ENCODE measurements at regions not wholly inside any gene's neighbourhood (a gene's known extent, or its start where the extent isn't known, plus 50 kb on each side); places are given as distances from the start of the nearest gene placed in this dataset.

GRCh38 chr6:163971841-163972838, 557.6 kb downstream of the QKI start:
- no peak overlapping the region for H3K27ac Mint-ChIP-seq
- H3K9me3 Mint-ChIP-seq: no peaks in the 10 kb centered on the region
- ChIA-PET CTCF (no interaction called here), POLR2A (no interaction called here)
- no peak for DNase-seq
- no peaks in the 10 kb centered on the region for H3K4me1 ChIP-seq (ENCODE audit: insufficient read depth, low read length)
- H3K36me3 ChIP-seq (ENCODE audit: insufficient read depth, low read length): no peaks in the 10 kb centered on the region
- no peaks in the 10 kb centered on the region for H3K9me3 ChIP-seq (ENCODE audit: low read length)
- H3K4me1 Mint-ChIP-seq: no peaks in the 10 kb centered on the region
- H3K4me3 Mint-ChIP-seq: no peak overlapping the region
- no peaks in the 10 kb centered on the region for H3K27me3 ChIP-seq (ENCODE audit: insufficient read depth, low read length, poor library complexity, severe bottlenecking)
- no peak overlapping the region for H3K4me3 ChIP-seq (ENCODE audit: low read length)
- H3K27ac ChIP-seq (ENCODE audit: low read depth, low read length): no peak overlapping the region
- H3K36me3 Mint-ChIP-seq: no peaks in the 10 kb centered on the region
- peaks cover 0 to 3% of the 10 kb centered on the region in 2 donors for H3K27me3 Mint-ChIP-seq

GRCh38 chr6:163970846-163971564, 556.5 kb downstream of the QKI start:
- Histone ChIP-seq H3K4me1 (ENCODE audit: insufficient read depth, low read length) (no peaks in the 10 kb centered on the region), H3K36me3 (ENCODE audit: insufficient read depth, low read length) (no peaks in the 10 kb centered on the region), H3K27me3 (ENCODE audit: insufficient read depth, low read length, poor library complexity, severe bottlenecking) (no peaks in the 10 kb centered on the region), H3K27ac (ENCODE audit: low read depth, low read length) (no peak overlapping the region), H3K9me3 (ENCODE audit: low read length) (no peaks in the 10 kb centered on the region), H3K4me3 (ENCODE audit: low read length) (no peak overlapping the region)
- Mint-ChIP-seq H3K4me3 (no peak overlapping the region), H3K36me3 (no peaks in the 10 kb centered on the region), H3K27ac (no peak overlapping the region), H3K4me1 (no peaks in the 10 kb centered on the region), H3K27me3 (peaks cover 0 to 2% of the 10 kb centered on the region in 2 donors), H3K9me3 (no peaks in the 10 kb centered on the region)
- CTCF ChIA-PET: no interaction called here
- DNase-seq: no peak
- POLR2A ChIA-PET: no interaction called here

- no peaks in the 10 kb centered on the region for H3K27me3 ChIP-seq (ENCODE audit: insufficient read depth, low read length, poor library complexity, severe bottlenecking)
- no peaks in the 10 kb centered on the region for H3K9me3 Mint-ChIP-seq
- no peak overlapping the region for H3K4me3 Mint-ChIP-seq
- no peak overlapping the region for H3K4me3 ChIP-seq (ENCODE audit: low read length)
- DNase-seq: no peak
- ChIA-PET CTCF (no interaction called here), POLR2A (no interaction called here)
- H3K27ac Mint-ChIP-seq: peak overlapping the region in 1 of 8 donors; percentile 72
- H3K27ac ChIP-seq (ENCODE audit: low read depth, low read length): no peak overlapping the region
- no peaks in the 10 kb centered on the region for H3K36me3 Mint-ChIP-seq
- peaks cover 0 to 2% of the 10 kb centered on the region in 2 donors for H3K27me3 Mint-ChIP-seq
- H3K9me3 ChIP-seq (ENCODE audit: low read length): no peaks in the 10 kb centered on the region
- H3K36me3 ChIP-seq (ENCODE audit: insufficient read depth, low read length): no peaks in the 10 kb centered on the region
- H3K4me1 ChIP-seq (ENCODE audit: insufficient read depth, low read length): no peaks in the 10 kb centered on the region
- H3K4me1 Mint-ChIP-seq: no peaks in the 10 kb centered on the region
These were observed 551.2 kb downstream of the QKI start for GRCh38 chr6:163965426-163966348.

- Histone ChIP-seq H3K36me3 (ENCODE audit: insufficient read depth, low read length) (no peaks in the 10 kb centered on the region), H3K4me3 (ENCODE audit: low read length) (no peak overlapping the region), H3K27ac (ENCODE audit: low read depth, low read length) (no peak overlapping the region), H3K9me3 (ENCODE audit: low read length) (no peaks in the 10 kb centered on the region), H3K27me3 (ENCODE audit: insufficient read depth, low read length, poor library complexity, severe bottlenecking) (no peaks in the 10 kb centered on the region), H3K4me1 (ENCODE audit: insufficient read depth, low read length) (no peaks in the 10 kb centered on the region)
- H3K36me3 Mint-ChIP-seq: no peaks in the 10 kb centered on the region
- no peaks in the 10 kb centered on the region for H3K9me3 Mint-ChIP-seq
- DNase-seq: no peak
- H3K4me3 Mint-ChIP-seq: no peak overlapping the region
- H3K27me3 Mint-ChIP-seq: peaks cover 0 to 2% of the 10 kb centered on the region in 2 donors
- ChIA-PET CTCF (no interaction called here), POLR2A (no interaction called here)
- H3K4me1 Mint-ChIP-seq: no peaks in the 10 kb centered on the region
- H3K27ac Mint-ChIP-seq: no peak overlapping the region
These were observed 550.3 kb downstream of the QKI start for GRCh38 chr6:163964789-163965188.

GRCh38 chr6:163963205-163964120, 548.9 kb downstream of the QKI start:
- H3K9me3 Mint-ChIP-seq: no peaks in the 10 kb centered on the region
- Histone ChIP-seq H3K36me3 (ENCODE audit: insufficient read depth, low read length) (no peaks in the 10 kb centered on the region), H3K27me3 (ENCODE audit: insufficient read depth, low read length, poor library complexity, severe bottlenecking) (no peaks in the 10 kb centered on the region), H3K4me1 (ENCODE audit: insufficient read depth, low read length) (no peaks in the 10 kb centered on the region), H3K4me3 (ENCODE audit: low read length) (no peak overlapping the region), H3K27ac (ENCODE audit: low read depth, low read length) (no peak overlapping the region), H3K9me3 (ENCODE audit: low read length) (no peaks in the 10 kb centered on the region)
- H3K4me3 Mint-ChIP-seq: no peak overlapping the region
- POLR2A ChIA-PET: no interaction called here
- DNase-seq: no peak
- no peaks in the 10 kb centered on the region for H3K36me3 Mint-ChIP-seq
- H3K27me3 Mint-ChIP-seq: no peaks in the 10 kb centered on the region
- H3K4me1 Mint-ChIP-seq: no peaks in the 10 kb centered on the region
- H3K27ac Mint-ChIP-seq: peak overlapping the region in 1 of 8 donors; percentile 26
- CTCF ChIA-PET: no interaction called here

- Histone ChIP-seq H3K4me3 (ENCODE audit: low read length) (no peak overlapping the region), H3K9me3 (ENCODE audit: low read length) (no peaks in the 10 kb centered on the region), H3K27ac (ENCODE audit: low read depth, low read length) (no peak overlapping the region), H3K4me1 (ENCODE audit: insufficient read depth, low read length) (no peaks in the 10 kb centered on the region), H3K36me3 (ENCODE audit: insufficient read depth, low read length) (no peaks in the 10 kb centered on the region), H3K27me3 (ENCODE audit: insufficient read depth, low read length, poor library complexity, severe bottlenecking) (no peaks in the 10 kb centered on the region)
- no peak for DNase-seq
- no peaks in the 10 kb centered on the region for H3K9me3 Mint-ChIP-seq
- ChIA-PET CTCF (no interaction called here), POLR2A (no interaction called here)
- H3K4me3 Mint-ChIP-seq: no peak overlapping the region
- H3K4me1 Mint-ChIP-seq: no peaks in the 10 kb centered on the region
- no peaks in the 10 kb centered on the region for H3K36me3 Mint-ChIP-seq
- H3K27ac Mint-ChIP-seq: no peak overlapping the region
- no peaks in the 10 kb centered on the region for H3K27me3 Mint-ChIP-seq
These were observed 548.2 kb downstream of the QKI start for GRCh38 chr6:163962627-163963117.

GRCh38 chr6:163960128-163960527, 545.6 kb downstream of the QKI start:
- Mint-ChIP-seq H3K36me3 (no peaks in the 10 kb centered on the region), H3K9me3 (no peaks in the 10 kb centered on the region), H3K4me3 (no peak overlapping the region), H3K27ac (no peak overlapping the region), H3K4me1 (peaks cover 0 to 4% (median 4%) of the 10 kb centered on the region in 3 donors), H3K27me3 (peaks cover 0 to 9% of the 10 kb centered on the region in 2 donors)
- Histone ChIP-seq H3K27me3 (ENCODE audit: insufficient read depth, low read length, poor library complexity, severe bottlenecking) (no peaks in the 10 kb centered on the region), H3K4me1 (ENCODE audit: insufficient read depth, low read length) (no peaks in the 10 kb centered on the region), H3K9me3 (ENCODE audit: low read length) (no peaks in the 10 kb centered on the region), H3K4me3 (ENCODE audit: low read length) (no peak overlapping the region), H3K27ac (ENCODE audit: low read depth, low read length) (no peak overlapping the region), H3K36me3 (ENCODE audit: insufficient read depth, low read length) (no peaks in the 10 kb centered on the region)
- no peak for DNase-seq
- CTCF ChIA-PET: no interaction called here
- POLR2A ChIA-PET: no interaction called here
